PFSK-1 (cell line): ENCODE measurements at regions not wholly inside any gene's neighbourhood (a gene's known extent, or its start where the extent isn't known, plus 50 kb on each side); places are given as distances from the start of the nearest gene placed in this dataset.

Experiments used
- REST ChIP-seq, 2 experiments: IDR thresholded peaks; 2 replicates each; pipeline versions ENCODE4 v1.6.1 to v1.8.0; 2011 to 2012; ENCODE audit warnings: low read depth in 2 of 2, low read length in 2 of 2, control low read depth in 1 of 2, inconsistent platforms in 1 of 2, mild to moderate bottlenecking in 1 of 2, moderate library complexity in 1 of 2; ENCODE audit not compliant: insufficient read depth in 1 of 2
- SIN3A ChIP-seq: IDR thresholded peaks from 2 replicates; pipeline ENCODE4 v1.6.1; 2012; ENCODE audit warnings: mild to moderate bottlenecking, low read length, moderate library complexity, borderline replicate concordance; ENCODE audit not compliant: insufficient read depth

- TF ChIP-seq REST (IDR thresholded peaks at IDR 0.05; ENCODE audit: insufficient read depth in 1 of 2, low read depth in 2 of 2, low read length in 2 of 2), result no peak
- no peak for TF ChIP-seq SIN3A
Observed at GRCh38 chr5:93158841-93159240, 422.2 kb downstream of the NR2F1-AS1 start.
